H1 (cell line): ENCODE measurements at regions not wholly inside any gene's neighbourhood (a gene's known extent, or its start where the extent isn't known, plus 50 kb on each side); places are given as distances from the start of the nearest gene placed in this dataset.

ENCODE experiments used
- CTCF ChIA-PET: fragments of 300-600 bp; sonication (Branson Sonifier 250); formaldehyde crosslinking; loops from one replicate; lab custom pipeline; 2021; ENCODE audit not compliant: partially characterized antibody; lab: Charles Lee
- POLR2A ChIA-PET: fragments of 300-600 bp; sonication (Branson Sonifier 250); formaldehyde crosslinking; loops from one replicate; lab custom pipeline; 2021; ENCODE audit warnings: inconsistent platforms; ENCODE audit not compliant: partially characterized antibody; lab: Charles Lee
- DNase-seq, 2 experiments: peaks; one replicate each; pipeline versions ENCODE4 v3.0.0 to v3.0.0-alpha.2; 2010 to 2022; ENCODE audit warnings: low spot score in 2 of 2, low read depth in 1 of 2, mixed read lengths in 1 of 2
- FAIRE-seq: peaks from 2 replicates; lab custom pipeline; 2011; peaks lifted over from hg19 to GRCh38; lab: Jason Lieb, UNC
- H2AFZ ChIP-seq: 2 replicates; pipeline ENCODE4 v1.8.1; 2012; ENCODE audit warnings: low read length, inconsistent platforms
- H2AK5ac ChIP-seq: 2 replicates; pipeline ENCODE4 v1.6.1; 2013; ENCODE audit warnings: low read depth, low read length
- H2BK120ac ChIP-seq: replicated peaks from 2 replicates; pipeline ENCODE3; 2013; ENCODE audit warnings: low read depth, low read length, inconsistent platforms
- H2BK12ac ChIP-seq: 2 replicates; pipeline ENCODE4 v1.6.1; 2013; ENCODE audit warnings: low read depth, low read length
- H2BK15ac ChIP-seq: 2 replicates; pipeline ENCODE4 v1.6.1; 2013; ENCODE audit warnings: low read length
- H2BK20ac ChIP-seq: 2 replicates; pipeline ENCODE4 v1.6.1; 2013; ENCODE audit warnings: low read length
- H2BK5ac ChIP-seq: 2 replicates; pipeline ENCODE4 v1.6.1; 2013; ENCODE audit warnings: low read depth, low read length
- H3K14ac ChIP-seq: 2 replicates; pipeline ENCODE4 v1.6.1; 2013; ENCODE audit warnings: inconsistent platforms; ENCODE audit not compliant: insufficient read length
- H3K18ac ChIP-seq: 2 replicates; pipeline ENCODE4 v1.6.1; 2013; ENCODE audit warnings: low read length; ENCODE audit errors: extremely low read depth
- H3K23ac ChIP-seq: 2 replicates; pipeline ENCODE4 v1.6.1; 2013; ENCODE audit warnings: inconsistent platforms; ENCODE audit not compliant: insufficient read length
- H3K23me2 ChIP-seq: 2 replicates; pipeline ENCODE4 v1.6.1; 2013; ENCODE audit warnings: low read depth, low read length
- H3K27ac ChIP-seq: 2 replicates; pipeline ENCODE4 v1.6.1; 2011; ENCODE audit warnings: low read depth, low read length, inconsistent platforms
- H3K27me3 ChIP-seq, 4 experiments: replicated peaks in 1 of 4; 1 replicate in 1 of 4; 2 replicates in 3 of 4; pipeline versions ENCODE4 v1.6.1 to v1.8.1; 2011 to 2013; ENCODE audit warnings: low read length in 3 of 4, mild to moderate bottlenecking in 3 of 4, inconsistent platforms in 2 of 4, mixed read lengths in 2 of 4, moderate library complexity in 1 of 4; ENCODE audit not compliant: control insufficient read depth in 3 of 4, insufficient read depth in 3 of 4; ENCODE audit errors: extremely low read depth in 1 of 4
- H3K36me3 ChIP-seq, 4 experiments: 2 replicates each; pipeline versions ENCODE4 v1.6.1 to v1.8.1; 2011 to 2013; ENCODE audit warnings: mild to moderate bottlenecking in 4 of 4, low read length in 3 of 4, moderate library complexity in 2 of 4, control low read depth in 1 of 4, inconsistent platforms in 1 of 4; ENCODE audit not compliant: insufficient read depth in 4 of 4, control insufficient read depth in 2 of 4
- H3K4ac ChIP-seq: replicated peaks from 2 replicates; pipeline ENCODE3; 2013; ENCODE audit warnings: low read length, low read depth, mixed read lengths, inconsistent platforms; ENCODE audit not compliant: insufficient read length
- H3K4me1 ChIP-seq, 4 experiments: replicated peaks in 1 of 4; 1 replicate in 1 of 4; 2 replicates in 3 of 4; pipeline versions ENCODE4 v1.6.1 to v1.8.1; 2011 to 2013; ENCODE audit warnings: low read length in 3 of 4, inconsistent platforms in 2 of 4, mixed read lengths in 1 of 4; ENCODE audit not compliant: insufficient read depth in 4 of 4, control insufficient read depth in 3 of 4
- H3K4me2 ChIP-seq, 2 experiments: 2 replicates each; pipeline versions ENCODE4 v1.6.1 to v1.8.1; 2011 to 2013; ENCODE audit warnings: low read depth in 2 of 2, low read length in 2 of 2, control low read depth in 1 of 2, inconsistent platforms in 1 of 2, mild to moderate bottlenecking in 1 of 2; ENCODE audit not compliant: insufficient read depth in 1 of 2
- H3K4me3 ChIP-seq, 4 experiments: fragments of 200-600, 300-600 bp in 1 of 4; sonication (generic), shearing (Covaris generic), sonication (Bioruptor Twin) in 1 of 4; 2 replicates each; pipeline versions ENCODE4 v1.5.1 to v1.8.1; 2011 to 2016; ENCODE audit warnings: low read length in 4 of 4, low read depth in 3 of 4, control low read depth in 2 of 4, inconsistent platforms in 2 of 4, mild to moderate bottlenecking in 2 of 4, mixed read lengths in 1 of 4, moderate library complexity in 1 of 4; ENCODE audit not compliant: insufficient read depth in 2 of 4; ENCODE audit errors: extremely low read depth in 1 of 4
- H3K56ac ChIP-seq: replicated peaks from 2 replicates; pipeline ENCODE3; 2013; ENCODE audit warnings: low read depth, mild to moderate bottlenecking, mixed read lengths, low read length, inconsistent platforms; ENCODE audit not compliant: insufficient read length
- H3K79me1 ChIP-seq: 2 replicates; pipeline ENCODE4 v1.6.1; 2013; ENCODE audit warnings: low read depth, low read length, control low read depth
- H3K79me2 ChIP-seq, 2 experiments: 2 replicates each; pipeline versions ENCODE4 v1.6.1 to v1.8.1; 2012 to 2013; ENCODE audit warnings: low read length in 2 of 2, mild to moderate bottlenecking in 2 of 2, inconsistent platforms in 1 of 2; ENCODE audit not compliant: insufficient read depth in 2 of 2, control insufficient read depth in 1 of 2
- H3K9ac ChIP-seq, 4 experiments: replicated peaks in 1 of 4; 1 replicate in 1 of 4; 2 replicates in 3 of 4; pipeline versions ENCODE4 v1.6.1 to v1.8.1; 2011 to 2013; ENCODE audit warnings: low read depth in 3 of 4, low read length in 3 of 4, control low read depth in 2 of 4, mild to moderate bottlenecking in 2 of 4, moderate library complexity in 2 of 4, inconsistent platforms in 1 of 4; ENCODE audit errors: extremely low read depth in 1 of 4
- H3K9me3 ChIP-seq, 2 experiments: 2 replicates each; pipeline versions ENCODE4 v1.6.1 to v1.8.1; 2012 to 2013; ENCODE audit warnings: mild to moderate bottlenecking in 2 of 2, moderate library complexity in 2 of 2, control low read depth in 1 of 2, inconsistent platforms in 1 of 2, low read depth in 1 of 2, low read length in 1 of 2, mixed read lengths in 1 of 2; ENCODE audit not compliant: insufficient read depth in 2 of 2
- H4K20me1 ChIP-seq, 2 experiments: replicated peaks in 1 of 2; 2 replicates each; pipeline versions ENCODE3 to v1.8.1; 2011 to 2013; ENCODE audit warnings: inconsistent platforms in 2 of 2, low read length in 2 of 2, mild to moderate bottlenecking in 1 of 2; ENCODE audit not compliant: insufficient read depth in 2 of 2, control insufficient read depth in 1 of 2
- H4K5ac ChIP-seq: 2 replicates; pipeline ENCODE4 v1.6.1; 2013; ENCODE audit warnings: low read length, low read depth, mixed read lengths, inconsistent platforms; ENCODE audit not compliant: insufficient read length
- H4K8ac ChIP-seq: 2 replicates; pipeline ENCODE4 v1.8.0; 2013; ENCODE audit warnings: mild to moderate bottlenecking, moderate library complexity, low read length, inconsistent platforms; ENCODE audit not compliant: insufficient read depth; ENCODE audit errors: extremely low read depth
- H4K91ac ChIP-seq: replicated peaks from 2 replicates; pipeline ENCODE3; 2013; ENCODE audit warnings: low read length, mixed read lengths, inconsistent platforms; ENCODE audit not compliant: insufficient read length
- HDAC2 ChIP-seq, 2 experiments: fragments of 300-600 bp in 1 of 2; sonication (generic) in 1 of 2; IDR thresholded peaks; 2 replicates each; pipeline ENCODE4 v1.6.1; 2011 to 2012; ENCODE audit warnings: low read depth in 2 of 2, low read length in 2 of 2, mild to moderate bottlenecking in 2 of 2, moderate library complexity in 2 of 2, borderline replicate concordance in 1 of 2, inconsistent platforms in 1 of 2
- TBP ChIP-seq: IDR thresholded peaks from 2 replicates; pipeline ENCODE4 v1.6.1; 2011; ENCODE audit warnings: low read depth, low read length, improper control_type of control experiment
- WGBS, 2 experiments: shearing (Covaris generic) in 1 of 2; methylation state at CpG; one replicate each; pipeline versions ENCODE4 v1.1.6 to v1.1.7; 2013 to 2015; ENCODE audit warnings: low lambda C conversion rate in 2 of 2, mixed read lengths in 2 of 2, inconsistent platforms in 1 of 2, low coverage in 1 of 2, missing lambda C conversion rate in 1 of 2; ENCODE audit not compliant: insufficient replicate concordance in 2 of 2, insufficient coverage in 1 of 2, insufficient read length in 1 of 2; ENCODE audit errors: extremely low coverage in 1 of 2, missing lambda C conversion rate in 1 of 2; 5-methylcytosine and 5-hydroxymethylcytosine counted together

GRCh38 chr12:124434354-124434753 is 133.1 kb downstream of the NCOR2 start:
- Histone ChIP-seq H3K56ac (no peak overlapping the region), H2BK15ac (no peak overlapping the region), H2BK5ac (peak overlapping the region; percentile 52; the same call in 1 of the 2 replicates), H2BK20ac (0 out of 2 replicates have a peak overlapping the region, but pooled peaks have one; percentile 61)
- no peak for TF ChIP-seq TBP
- TF ChIP-seq HDAC2 (IDR thresholded peaks at IDR 0.05; ENCODE audit: borderline replicate concordance in 1 of 2, low read depth in 2 of 2, low read length in 2 of 2): peak in 1 of 2 experiments; percentile 48; a peak in 1 of 4 replicates
- TF ChIP-seq, all 59 proteins: peak for 1
- Histone ChIP-seq H3K27me3 (no peaks in the 10 kb centered on the region), H3K9me3 (no peaks in the 10 kb centered on the region), H4K8ac (no peak overlapping the region), H3K23me2 (peaks cover 5% of the 10 kb centered on the region; the same call in 1 of the 2 replicates), H3K36me3 (peaks cover 0 to 22% (median 9%) of the 10 kb centered on the region in 4 experiments; a peak in 5 of 8 replicates), H3K9ac (peak overlapping the region in 2 of 4 experiments; percentile 13 to 24; a peak in 2 of 7 replicates), H3K79me1 (peaks cover 20% of the 10 kb centered on the region), H3K23ac (no peak overlapping the region), H3K4ac (no peak overlapping the region), H3K14ac (no peak overlapping the region), H2BK12ac (no peak overlapping the region), H2BK120ac (no peak overlapping the region), H3K79me2 (peaks cover 0 to 10% of the 10 kb centered on the region in 2 experiments; a peak in 1 of 4 replicates), H4K91ac (no peak overlapping the region), H3K27ac (peak overlapping the region; percentile 39; the same call in 1 of the 2 replicates), H3K4me2 (peak overlapping the region; percentile 56 to 63), H4K20me1 (peaks cover 0 to 13% of the 10 kb centered on the region in 2 experiments), H2AFZ (no peak overlapping the region), H3K18ac (peak overlapping the region; percentile 90), H3K4me3 (peak overlapping the region in 1 of 4 experiments; percentile 28; a peak in 4 of 8 replicates), H2AK5ac (0 out of 2 replicates have a peak overlapping the region, but pooled peaks have one; percentile 53), H4K5ac (no peak overlapping the region), H3K4me1 (peaks cover 5 to 30% (median 21%) of the 10 kb centered on the region in 4 experiments)
- 23% methylated on average over 10 of the region's 10 CpGs; no CpG with 5 or more reads in 1 of the 2 experiments for WGBS, 2 experiments
- CTCF ChIA-PET: interaction anchor here (0.6 to 2.0 kb wide), 6 partner anchors 10 to 466 kb away, joined by 3 to 8 read pairs (median 4); no protein-coding TSS in a partner anchor
- no peak for FAIRE-seq
- DNase-seq: peak in 1 of 2 experiments; percentile 10
- POLR2A ChIA-PET: interaction anchor here (0.6 to 1.7 kb wide), 2 partner anchors 10 to 321 kb away, joined by 3 to 6 read pairs; no protein-coding TSS in a partner anchor
